ENCODE measurements at regions not wholly inside any gene's neighbourhood (a gene's known extent, or its start where the extent isn't known, plus 50 kb on each side); places are given as distances from the start of the nearest gene placed in this dataset.

DNA sequence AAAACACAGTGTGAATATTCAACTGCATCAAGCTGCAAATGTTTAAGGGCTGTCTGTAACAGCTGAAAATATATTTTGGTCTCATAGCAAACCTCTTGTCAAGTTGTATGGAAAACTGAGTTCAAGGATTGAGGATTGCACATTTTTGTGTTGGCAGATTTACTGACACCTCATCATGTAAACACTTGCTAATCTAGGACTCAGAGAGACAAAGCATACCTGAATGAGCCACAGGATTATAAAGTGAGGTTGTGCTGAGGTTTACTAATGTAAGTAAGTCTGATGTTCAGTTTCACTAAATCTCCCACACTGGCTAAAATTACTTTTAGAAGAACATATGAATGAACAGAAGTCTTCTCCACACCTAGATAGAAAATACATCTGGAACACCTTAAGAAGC, 1993.1 kb upstream of the CELF4 start:
- DNase-seq (ENCODE audit: low spot score), result no peak

DNA sequence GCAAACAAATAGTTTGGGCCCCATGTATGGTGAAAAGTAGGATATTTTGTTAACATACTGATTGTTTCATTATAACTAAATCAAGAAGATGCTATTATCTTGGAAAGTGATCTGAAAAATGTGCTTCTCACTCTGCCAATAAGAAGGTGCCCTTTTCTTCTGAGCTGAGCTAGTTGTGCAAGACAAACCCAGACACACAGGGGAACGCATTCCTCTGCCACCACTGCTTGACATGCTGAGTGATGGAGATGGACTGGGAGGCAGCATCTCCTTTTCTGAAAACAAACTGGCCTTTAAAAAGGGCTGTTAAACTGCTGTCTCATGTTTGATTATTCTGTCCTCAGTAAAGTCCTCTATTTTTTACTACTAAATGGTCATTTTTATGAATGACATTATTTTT, 1989.9 kb upstream of the CELF4 start:
- DNase-seq (ENCODE audit: low spot score), result no peak

DNA sequence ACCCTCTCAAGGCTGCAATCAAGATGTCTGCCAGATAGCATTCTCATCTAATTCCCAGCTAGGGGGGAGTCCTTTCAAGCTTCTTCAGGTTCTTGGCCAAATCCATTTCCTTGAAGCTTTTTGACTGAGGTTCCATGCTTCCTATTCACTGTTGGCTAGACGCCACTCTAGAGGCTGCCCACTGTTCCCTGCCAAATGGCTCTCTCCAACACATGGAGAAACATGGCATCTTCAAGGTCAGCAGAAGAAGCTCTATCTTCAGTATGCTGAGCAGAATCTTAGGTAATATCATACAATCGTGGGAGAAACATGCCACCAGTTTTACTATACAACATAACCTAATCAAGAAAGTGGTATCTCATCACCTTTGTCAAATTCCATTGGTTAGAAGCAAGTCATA, 1985.1 kb upstream of the CELF4 start:
- DNase-seq (ENCODE audit: low spot score), result no peak

DNA sequence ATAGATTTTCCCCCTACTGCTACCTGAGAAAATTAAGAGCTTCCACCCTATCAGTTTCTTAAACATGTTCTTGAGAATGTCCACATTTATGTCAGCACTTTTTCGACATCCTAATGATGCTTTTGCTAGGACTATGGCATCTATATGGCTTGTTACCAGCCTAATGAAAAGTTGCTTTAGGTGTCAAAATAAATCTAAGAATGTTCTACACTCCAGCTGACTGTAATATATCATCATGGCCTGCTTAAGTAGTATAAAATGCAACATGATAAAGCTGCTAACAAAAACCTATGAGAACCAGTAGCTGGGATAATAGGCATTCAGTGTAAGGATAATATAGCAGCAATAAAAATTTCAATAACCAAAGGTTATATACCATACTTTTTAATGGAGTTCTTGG, 1983.5 kb upstream of the CELF4 start:
- DNase-seq (ENCODE audit: low spot score), result no peak

DNA sequence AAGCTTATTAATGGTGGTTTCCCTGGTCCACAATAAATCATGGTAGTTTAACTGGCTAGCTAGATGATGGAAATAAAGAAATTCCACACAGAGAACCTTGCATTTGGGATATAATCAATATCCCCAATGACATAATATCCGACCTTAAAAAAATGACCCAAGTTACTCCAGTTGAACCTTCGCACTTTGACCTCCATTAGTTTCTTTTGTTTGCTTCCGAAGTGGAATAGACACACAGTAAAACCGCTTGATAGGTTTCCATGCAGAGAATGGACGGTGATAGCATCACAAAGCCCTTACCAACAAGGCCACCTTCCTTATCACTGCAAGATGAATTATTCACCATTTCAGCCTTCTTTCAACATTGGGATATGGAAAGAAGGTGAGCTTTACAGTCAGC, 1966.1 kb upstream of the CELF4 start:
- DNase-seq (ENCODE audit: low spot score), result no peak

DNA sequence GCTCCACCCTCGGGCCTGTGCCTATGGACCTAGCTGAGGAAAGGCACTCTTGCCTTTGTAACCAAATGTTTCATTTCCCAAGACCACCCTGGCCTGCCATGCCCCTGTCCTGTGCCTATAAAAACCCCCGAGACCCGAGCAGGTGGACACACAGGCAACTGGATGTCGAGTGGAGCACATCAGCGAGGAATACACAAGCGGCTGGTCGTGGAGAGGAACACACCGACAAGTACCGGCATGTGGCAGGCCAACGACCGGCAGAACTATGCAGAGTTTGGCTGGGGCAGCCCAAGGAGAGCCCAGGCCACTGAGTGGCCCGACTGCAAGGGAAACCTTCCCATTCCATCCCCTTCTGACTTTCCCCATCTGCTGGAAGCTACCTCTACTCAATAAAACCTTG, 1963.8 kb upstream of the CELF4 start:
- no peak for DNase-seq (ENCODE audit: low spot score)

DNA sequence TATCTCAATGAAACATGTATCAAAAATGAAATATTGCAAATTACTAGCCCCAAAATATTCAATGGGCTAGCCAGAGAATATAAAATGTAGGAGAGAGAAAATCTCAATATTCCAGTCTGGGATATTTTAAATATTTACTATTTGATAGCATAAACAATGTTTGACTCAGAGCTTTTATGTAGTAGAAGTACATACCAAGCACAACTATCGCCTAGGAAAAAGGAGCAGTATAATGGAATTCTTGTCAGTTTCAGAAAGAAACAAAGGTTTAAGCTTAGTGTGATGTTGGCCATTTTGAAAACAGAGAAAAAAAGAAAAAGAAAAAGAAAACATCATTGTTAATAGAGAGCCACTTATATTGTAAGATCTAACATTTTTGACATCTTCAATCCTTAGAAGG, 1961.9 kb upstream of the CELF4 start:
- DNase-seq (ENCODE audit: low spot score), result no peak

DNA sequence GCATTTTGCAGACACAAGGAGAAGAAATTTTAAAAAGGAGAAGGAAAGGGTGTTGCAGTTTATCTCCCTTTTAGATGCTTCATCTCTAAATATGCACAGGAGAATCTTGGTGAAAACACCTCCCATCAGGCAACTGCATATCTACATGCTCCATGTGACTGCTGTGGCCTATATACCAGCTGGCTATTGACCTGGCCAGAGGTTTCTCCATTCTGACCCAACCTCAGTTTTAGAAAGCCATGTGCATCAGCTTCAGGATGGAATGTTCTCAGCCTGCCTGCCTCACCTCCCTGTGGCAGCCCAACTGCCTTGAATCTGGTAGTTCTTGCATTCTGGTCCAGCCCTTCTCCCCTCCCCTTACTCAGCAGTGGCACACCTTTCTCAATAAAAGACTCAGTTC, 1958.8 kb upstream of the CELF4 start:
- DNase-seq (ENCODE audit: low spot score), result no peak

DNA sequence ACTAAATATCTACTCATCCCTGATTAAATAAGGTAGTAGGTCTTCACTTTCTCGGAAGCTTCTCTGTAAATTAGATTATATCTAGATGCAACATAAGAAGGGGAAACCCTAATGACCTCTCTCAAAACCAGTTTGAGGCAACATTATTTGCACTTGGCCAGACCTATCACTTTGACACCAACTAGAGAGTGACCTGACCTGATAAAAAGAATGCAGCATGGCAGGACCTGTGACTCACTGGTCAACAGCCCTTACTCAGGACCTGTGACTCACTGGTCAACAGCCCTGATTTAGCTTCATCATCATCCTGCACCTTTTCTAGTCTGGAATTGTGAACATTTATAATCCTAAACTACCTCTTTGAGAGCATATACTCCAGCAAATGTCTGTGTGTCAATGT, 1957.7 kb upstream of the CELF4 start:
- DNase-seq (ENCODE audit: low spot score), result peak; percentile 88

DNA sequence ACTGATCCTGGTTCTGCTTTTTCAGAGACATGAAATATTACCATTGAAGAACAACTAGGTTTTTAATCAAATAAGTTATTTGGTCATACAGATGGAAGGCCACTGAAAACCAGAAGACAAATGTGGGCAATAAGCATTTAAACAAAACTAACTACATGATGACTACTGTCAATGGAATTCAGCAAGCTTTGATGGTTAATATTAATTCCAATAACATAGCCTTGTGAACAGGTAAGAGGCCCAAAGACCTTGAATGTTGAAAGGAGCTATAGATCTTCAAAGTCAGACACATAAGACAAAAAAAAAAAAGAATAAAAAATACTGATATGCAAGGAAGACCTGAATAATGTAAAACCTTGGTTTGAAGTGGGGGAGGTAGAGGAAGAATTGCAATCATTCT, 1955.6 kb upstream of the CELF4 start:
- DNase-seq (ENCODE audit: low spot score), result no peak

DNA sequence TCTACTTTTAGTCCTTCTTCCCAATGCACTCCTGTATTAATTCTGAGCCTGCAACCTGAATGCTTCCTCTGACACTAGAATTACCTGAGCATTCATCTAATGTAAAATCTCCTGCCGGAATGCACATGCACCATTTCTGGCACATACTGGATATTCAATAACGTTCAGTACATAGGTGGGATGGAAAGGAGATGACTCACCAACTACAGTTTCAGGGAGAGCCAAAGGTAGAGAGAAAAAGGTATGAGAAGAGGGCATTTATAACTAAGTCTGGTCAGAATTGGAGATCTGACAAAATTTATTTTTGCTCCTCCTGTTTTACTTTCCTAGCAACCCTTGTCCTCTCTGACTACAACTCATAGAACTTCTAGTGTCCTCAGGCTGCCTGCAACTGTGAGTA, 1954.1 kb upstream of the CELF4 start:
- no peak for DNase-seq (ENCODE audit: low spot score)

DNA sequence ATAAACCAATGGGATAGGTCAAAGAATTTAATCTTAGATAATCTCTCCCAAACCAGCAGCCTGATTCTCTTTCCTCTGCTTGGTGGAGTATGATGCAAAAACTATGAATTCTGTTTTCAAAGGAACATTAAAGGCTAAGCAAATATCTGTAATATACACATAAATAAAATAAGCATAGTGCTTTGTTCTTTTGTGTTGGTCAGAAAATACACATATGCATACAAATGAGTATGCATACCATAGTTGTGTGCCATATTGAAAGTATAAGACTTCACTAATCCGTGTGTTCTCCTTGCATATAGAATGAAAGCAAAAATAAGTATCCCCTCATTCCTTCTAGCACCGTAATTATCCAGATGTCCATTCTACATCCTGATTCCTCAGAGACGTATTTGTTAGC, 1949.7 kb upstream of the CELF4 start:
- DNase-seq (ENCODE audit: low spot score), result no peak

DNA sequence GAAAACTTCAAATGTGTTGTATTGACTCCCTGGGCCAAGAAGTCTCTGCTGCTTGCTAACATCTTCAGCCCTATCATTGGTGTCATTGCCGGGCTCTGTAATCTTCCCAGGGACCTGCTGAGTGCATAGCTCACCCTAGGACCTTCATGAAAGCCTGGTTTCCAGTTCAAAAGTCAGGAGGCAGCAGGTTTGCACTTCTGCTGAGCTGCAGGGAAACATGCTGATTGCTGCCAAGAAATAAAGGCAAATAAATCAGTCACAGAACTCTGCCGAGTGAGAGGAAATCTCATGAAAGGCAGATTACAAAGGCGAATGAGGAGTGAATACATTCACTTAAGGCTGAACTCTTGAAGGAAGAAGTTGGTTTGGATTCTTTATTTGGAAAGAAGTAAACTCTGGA, 1947.6 kb upstream of the CELF4 start:
- no peak for DNase-seq (ENCODE audit: low spot score)

DNA sequence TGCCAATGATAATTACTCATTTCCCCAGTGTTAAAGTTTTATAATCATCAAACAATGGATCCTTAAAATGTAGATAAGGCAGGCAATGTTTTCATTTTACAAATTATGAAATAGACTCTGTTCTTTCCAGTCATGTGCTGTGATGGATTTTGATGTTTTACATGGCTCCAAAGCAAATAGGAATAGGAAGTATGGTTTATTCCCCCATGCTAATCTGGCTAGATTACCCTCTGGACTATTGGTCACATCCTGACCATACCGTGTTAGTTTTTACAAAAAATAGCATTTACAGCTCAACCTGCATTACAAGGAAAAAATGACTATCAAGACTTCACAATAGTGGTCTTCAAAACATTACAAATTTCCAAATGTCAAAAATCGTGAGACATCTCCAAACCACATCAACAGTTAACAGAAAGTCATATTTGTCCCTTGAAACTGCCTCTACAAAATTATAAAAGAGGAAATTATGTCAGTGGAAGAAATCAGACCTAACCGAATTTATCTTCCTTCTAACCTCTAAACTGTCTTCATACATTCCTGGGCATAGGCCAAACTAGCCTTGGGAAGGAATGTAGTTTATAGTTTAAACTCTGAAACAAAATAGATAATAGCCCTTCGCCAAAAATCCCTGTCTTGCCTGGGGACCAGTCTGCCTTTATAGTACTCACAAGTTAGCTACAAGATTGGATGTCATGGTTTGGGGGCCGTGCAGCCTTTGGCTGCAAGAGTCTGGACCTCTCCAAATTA, 1941.2 kb upstream of the CELF4 start:
- no peak for DNase-seq (ENCODE audit: low spot score)

DNA sequence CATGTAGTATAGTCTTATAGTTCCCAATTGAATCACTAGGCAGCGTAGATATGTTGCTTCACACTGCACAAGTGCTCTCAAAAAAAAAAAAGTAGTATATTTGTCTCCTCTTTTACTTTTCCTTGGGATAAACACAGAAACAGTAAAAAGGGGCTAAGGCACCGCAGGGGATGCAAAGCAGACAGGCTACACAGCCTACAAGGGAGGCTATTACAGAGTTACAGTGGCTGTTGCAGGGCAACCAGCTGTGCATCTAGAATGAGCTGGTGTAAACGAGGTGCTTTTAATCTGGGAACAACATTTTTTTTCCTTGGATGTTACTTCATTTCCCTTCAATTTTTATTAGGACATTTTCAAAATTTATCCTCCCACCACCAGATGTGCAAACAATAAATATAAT, 1934.7 kb upstream of the CELF4 start:
- DNase-seq (ENCODE audit: low spot score), result no peak

DNA sequence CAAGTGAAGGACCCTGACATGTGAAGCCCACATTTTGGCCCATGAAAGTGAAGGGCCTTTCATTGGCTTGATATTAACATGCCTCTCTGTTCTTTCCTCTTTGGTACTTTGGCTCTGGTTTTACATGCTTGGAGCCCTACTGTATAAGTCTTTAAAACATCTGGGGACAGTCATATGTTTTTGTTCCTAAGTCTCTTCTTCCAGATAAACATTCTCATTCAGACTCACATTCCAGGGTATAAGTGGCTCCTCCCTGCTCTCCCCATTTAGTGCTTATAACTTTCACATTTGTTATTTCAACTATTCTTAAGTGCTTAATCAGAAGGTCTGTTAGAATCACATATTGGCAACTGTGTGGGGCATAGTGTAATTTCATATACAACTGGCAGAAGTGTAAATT, 1932.2 kb upstream of the CELF4 start:
- no peak for DNase-seq (ENCODE audit: low spot score)

DNA sequence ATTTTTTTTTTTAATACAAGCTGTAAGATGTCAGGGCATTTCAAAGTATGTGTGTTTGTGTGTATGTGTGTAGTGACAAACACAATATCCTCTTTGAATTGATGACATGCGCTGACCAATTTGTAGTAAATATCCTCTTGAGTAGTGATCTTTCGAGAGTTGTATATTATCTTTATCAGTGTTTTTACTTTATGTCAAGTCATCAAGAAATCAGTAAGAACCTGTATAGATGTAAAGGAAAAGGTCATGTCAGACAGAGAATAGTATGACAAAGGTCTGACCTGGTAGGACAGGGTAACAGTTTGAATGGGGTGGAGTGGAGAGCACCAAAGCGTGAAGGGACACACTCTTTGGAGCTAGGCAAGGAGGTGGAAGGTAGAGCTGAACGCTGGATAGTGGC, 1931.4 kb upstream of the CELF4 start:
- no peak for DNase-seq (ENCODE audit: low spot score)

DNA sequence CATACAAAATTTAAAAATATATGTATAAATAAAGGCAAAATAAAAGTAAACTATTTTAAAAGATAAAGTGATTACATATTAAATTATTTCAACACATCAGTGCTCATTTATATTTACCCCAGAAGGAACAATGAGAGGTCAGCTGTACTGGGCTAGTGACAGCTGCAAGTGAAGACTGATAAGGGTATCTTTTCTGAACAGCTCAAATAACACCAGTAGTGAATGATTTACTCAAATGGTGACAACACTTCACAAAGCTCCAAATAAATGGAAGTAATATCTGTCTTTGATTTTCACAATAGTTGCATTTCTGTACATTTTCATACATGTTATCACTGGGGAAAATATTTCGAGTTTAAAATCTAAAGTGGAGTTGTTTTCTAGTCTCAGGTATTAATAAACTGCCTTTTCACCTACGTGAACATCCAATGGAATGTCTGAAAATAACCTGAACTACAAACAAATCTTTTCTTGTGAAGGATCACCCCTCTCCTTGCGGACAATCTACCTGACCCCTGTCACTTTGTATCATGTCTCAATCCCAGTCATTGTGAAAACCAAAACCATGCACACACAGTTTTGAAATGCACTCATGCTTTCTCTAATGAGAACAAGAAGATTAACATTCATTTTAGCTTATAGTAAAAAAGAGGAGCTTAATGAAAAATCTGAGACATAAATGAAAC, 1928.8 kb upstream of the CELF4 start:
- DNase-seq (ENCODE audit: low spot score), result no peak

DNA sequence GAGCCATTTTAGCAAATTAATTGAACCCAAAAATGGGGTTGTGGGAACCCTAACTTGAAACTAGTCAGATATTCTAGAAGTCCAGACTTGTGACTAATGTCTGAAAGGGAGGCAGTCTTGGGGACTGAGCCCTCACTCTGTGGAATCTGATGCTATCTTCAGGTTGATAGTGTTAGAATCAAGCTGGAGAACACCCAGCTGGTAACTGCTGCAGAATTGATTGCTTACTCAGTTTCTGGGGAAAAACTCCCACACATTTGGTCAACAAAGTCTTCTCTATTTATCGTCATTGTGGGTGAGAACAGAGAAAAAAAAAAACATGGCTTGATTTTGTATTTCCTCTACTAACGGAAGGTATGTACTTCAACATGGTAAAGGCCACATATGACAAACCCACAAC, 1925.8 kb upstream of the CELF4 start:
- no peak for DNase-seq (ENCODE audit: low spot score)

DNA sequence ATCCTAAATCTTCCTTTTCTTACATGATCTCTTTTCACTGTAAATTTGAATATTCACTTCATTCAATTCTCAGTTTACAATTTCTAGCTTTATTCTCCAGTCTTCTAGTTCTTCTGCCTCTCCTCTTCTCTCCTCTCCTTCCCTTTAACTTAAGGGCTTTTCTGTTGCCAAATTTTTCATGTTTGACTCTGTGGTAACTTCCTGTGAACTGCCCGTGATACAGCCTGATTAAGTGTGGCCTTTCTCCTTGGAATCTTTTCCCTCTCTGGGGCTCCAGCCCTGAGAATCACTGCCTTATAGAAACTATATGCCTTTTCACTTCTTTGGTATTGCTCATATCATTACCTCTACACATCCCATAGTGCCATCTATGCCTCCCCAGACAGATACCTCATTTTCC, 1923.8 kb upstream of the CELF4 start:
- DNase-seq (ENCODE audit: low spot score), result no peak

DNA sequence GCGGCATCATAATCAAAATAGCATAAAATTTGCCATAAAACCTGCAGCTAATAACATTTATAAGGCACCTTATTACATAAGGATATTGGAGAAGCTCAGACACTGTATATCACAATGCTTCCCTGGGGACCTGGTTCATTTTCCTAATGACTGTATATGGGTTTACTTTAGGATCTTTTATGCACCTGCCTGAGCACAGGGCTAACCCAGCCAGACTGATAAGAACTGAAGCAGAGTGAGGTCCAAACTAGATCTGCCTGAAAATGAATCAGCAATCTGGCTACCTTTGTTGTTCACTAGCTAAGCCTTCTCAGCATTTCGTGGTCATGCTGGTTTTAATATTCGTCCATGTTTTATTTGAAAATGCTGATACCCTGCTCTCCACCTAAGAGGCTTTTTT, 1922.3 kb upstream of the CELF4 start:
- DNase-seq (ENCODE audit: low spot score), result no peak

DNA sequence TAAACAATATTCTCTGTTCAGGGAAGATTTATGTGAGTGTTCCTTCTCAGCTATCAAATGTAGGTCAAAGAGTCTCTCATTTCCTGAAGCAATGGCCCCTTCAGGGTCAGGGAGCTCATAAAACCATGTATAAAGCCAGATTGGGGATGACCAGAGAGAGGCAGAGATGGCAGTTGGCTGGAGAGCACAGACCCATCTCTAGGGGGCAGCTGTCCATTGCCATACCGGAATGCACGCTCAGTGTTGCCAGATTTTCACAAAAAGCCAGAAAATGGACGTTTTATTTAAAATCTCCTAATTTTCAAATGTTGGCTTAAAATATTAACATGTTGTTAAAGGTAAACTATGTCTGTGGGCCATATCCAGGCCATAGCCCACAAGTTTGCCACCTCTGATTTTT, 1920.7 kb upstream of the CELF4 start:
- DNase-seq (ENCODE audit: low spot score), result no peak

DNA sequence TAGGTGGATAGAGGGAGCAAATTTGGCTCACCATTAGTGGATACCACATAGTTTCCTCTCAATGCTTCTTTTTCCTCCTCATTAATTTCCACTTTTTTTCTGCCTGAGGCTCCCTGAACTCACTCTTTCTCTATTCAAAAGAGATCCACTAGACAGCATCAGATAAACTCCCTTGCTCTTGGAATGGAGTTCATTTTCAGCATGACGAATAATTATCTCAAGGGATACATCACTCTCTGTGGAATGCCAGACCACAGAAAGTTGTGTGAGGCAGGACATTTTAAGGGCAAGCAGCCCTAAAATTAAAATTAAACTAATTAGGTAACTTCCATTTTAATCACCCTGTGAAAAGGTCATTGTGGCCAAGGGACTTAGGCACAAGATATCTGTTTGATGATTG, 1920.1 kb upstream of the CELF4 start:
- DNase-seq (ENCODE audit: low spot score), result no peak

DNA sequence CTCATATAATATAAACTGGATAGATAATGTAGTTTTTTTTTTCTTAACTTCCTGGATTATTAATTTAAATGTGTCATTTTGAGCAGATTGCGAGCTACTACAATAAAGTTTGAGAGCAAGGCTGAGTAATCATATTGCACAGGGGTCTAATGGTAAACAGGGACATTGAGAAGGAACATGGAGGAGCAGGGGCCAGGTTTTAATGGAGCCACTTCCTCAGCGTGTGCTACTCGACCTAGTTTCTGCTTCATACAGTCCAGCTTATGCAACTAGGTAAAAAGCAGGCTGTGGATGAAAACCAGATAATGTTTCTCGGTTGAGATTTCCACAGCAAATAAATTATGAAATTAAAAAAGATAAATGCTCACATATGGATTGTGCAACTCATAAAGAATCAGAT, 1915.7 kb upstream of the CELF4 start:
- DNase-seq (ENCODE audit: low spot score), result no peak
